Testis (tissue), 2 donors: ENCODE measurements at regions not wholly inside any gene's neighbourhood (a gene's known extent, or its start where the extent isn't known, plus 50 kb on each side); places are given as distances from the start of the nearest gene placed in this dataset.

Experiments
- POLR2A ChIP-seq: fragments of 450-650 bp; IDR thresholded peaks from one replicate; pipeline ENCODE4 v1.6.1; 2017; ENCODE audit warnings: antibody characterized with exemption, mild to moderate bottlenecking, moderate library complexity
- TF ChIP-seq, protein P1 (sequence below), 3 experiments: fragments of 450-650 bp in 2 of 3; fragments of 200-600 bp in 1 of 3; sonication (generic) in 1 of 3; IDR thresholded peaks; one replicate each; pipeline ENCODE4 v1.5.1; 2016 to 2019; ENCODE audit warnings: antibody characterized with exemption in 3 of 3, mild to moderate bottlenecking in 2 of 3, moderate library complexity in 1 of 3

DNA sequence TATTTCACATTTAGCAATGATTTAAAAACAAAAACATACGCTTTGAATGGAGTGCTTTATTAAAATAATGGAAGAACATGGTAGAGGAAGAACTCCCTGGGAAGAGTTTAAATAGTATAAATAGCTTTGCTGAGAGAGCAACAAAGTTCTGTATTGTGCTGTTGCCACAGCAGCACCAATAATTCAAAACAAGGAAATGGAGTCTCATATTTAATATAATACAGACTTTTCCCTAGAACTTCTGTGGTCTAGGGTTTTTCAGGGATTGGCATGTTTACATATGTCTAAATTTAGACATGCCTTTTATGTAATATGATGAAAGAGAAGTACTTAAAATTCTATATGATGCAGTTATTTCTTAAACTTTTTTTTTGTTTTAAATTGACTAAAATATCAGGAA, 217.2 kb upstream of the HDAC9 start:
- TF ChIP-seq POLR2A, result no peak
- TF ChIP-seq, protein P1, sequence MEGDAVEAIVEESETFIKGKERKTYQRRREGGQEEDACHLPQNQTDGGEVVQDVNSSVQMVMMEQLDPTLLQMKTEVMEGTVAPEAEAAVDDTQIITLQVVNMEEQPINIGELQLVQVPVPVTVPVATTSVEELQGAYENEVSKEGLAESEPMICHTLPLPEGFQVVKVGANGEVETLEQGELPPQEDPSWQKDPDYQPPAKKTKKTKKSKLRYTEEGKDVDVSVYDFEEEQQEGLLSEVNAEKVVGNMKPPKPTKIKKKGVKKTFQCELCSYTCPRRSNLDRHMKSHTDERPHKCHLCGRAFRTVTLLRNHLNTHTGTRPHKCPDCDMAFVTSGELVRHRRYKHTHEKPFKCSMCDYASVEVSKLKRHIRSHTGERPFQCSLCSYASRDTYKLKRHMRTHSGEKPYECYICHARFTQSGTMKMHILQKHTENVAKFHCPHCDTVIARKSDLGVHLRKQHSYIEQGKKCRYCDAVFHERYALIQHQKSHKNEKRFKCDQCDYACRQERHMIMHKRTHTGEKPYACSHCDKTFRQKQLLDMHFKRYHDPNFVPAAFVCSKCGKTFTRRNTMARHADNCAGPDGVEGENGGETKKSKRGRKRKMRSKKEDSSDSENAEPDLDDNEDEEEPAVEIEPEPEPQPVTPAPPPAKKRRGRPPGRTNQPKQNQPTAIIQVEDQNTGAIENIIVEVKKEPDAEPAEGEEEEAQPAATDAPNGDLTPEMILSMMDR (IDR thresholded peaks at IDR 0.05), result no peak
